ENCODE measurements at regions not wholly inside any gene's neighbourhood (a gene's known extent, or its start where the extent isn't known, plus 50 kb on each side); places are given as distances from the start of the nearest gene placed in this dataset.

- Mint-ChIP-seq H3K4me3 (ENCODE audit: unreplicated experiment) (no peak overlapping the region), H3K9me3 (ENCODE audit: unreplicated experiment) (peaks cover 8% of the 10 kb centered on the region), H3K27me3 (ENCODE audit: insufficient read depth, unreplicated experiment) (no peaks in the 10 kb centered on the region), H3K36me3 (ENCODE audit: insufficient read depth, unreplicated experiment) (no peaks in the 10 kb centered on the region), H3K4me1 (ENCODE audit: insufficient read depth, unreplicated experiment) (peaks cover 6% of the 10 kb centered on the region), H3K27ac (ENCODE audit: low read depth, unreplicated experiment) (no peak overlapping the region)
- DNase-seq (ENCODE audit: unreplicated experiment) = no peak
- TF ChIP-seq CTCF (IDR thresholded peaks at IDR 0.05; ENCODE audit: unreplicated experiment) = no peak
- intact Hi-C loops (cut with micrococcal nuclease) = no loop called here
- ChIA-PET CTCF (interaction anchor here (0.7 kb wide), 1 partner anchor 865 kb away, joined by 3 read pairs; no protein-coding TSS in a partner anchor), POLR2A (no interaction called here)
- no TSS peak for BruUV-seq (replicated peaks)
These were observed 55.4 kb upstream of the SMIM21 start for GRCh38 chr18:75482880-75483279.

- TF ChIP-seq CTCF (IDR thresholded peaks at IDR 0.05; ENCODE audit: unreplicated experiment) = no peak
- Mint-ChIP-seq H3K4me1 (ENCODE audit: insufficient read depth, unreplicated experiment) (peaks cover 10% of the 10 kb centered on the region), H3K9me3 (ENCODE audit: unreplicated experiment) (peaks cover 8% of the 10 kb centered on the region), H3K36me3 (ENCODE audit: insufficient read depth, unreplicated experiment) (no peaks in the 10 kb centered on the region), H3K27me3 (ENCODE audit: insufficient read depth, unreplicated experiment) (no peaks in the 10 kb centered on the region), H3K4me3 (ENCODE audit: unreplicated experiment) (no peak overlapping the region), H3K27ac (ENCODE audit: low read depth, unreplicated experiment) (no peak overlapping the region)
- ChIA-PET POLR2A (interaction anchor here (2.0 kb wide), 1 partner anchor 9 kb away, joined by 8 read pairs; no protein-coding TSS in a partner anchor), CTCF (interaction anchor here (0.6 to 2.0 kb wide), 7 partner anchors 9 to 778 kb away, joined by 3 to 9 read pairs (median 3); no protein-coding TSS in a partner anchor)
- DNase-seq (ENCODE audit: unreplicated experiment) = no peak
- no TSS peak for BruUV-seq (replicated peaks)
- intact Hi-C loops (cut with micrococcal nuclease) = no loop called here
These were observed 53.0 kb upstream of the SMIM21 start for GRCh38 chr18:75480487-75480886.

- Mint-ChIP-seq H3K4me1 (ENCODE audit: insufficient read depth, unreplicated experiment) (peaks cover 16% of the 10 kb centered on the region), H3K9me3 (ENCODE audit: unreplicated experiment) (peaks cover 8% of the 10 kb centered on the region), H3K27me3 (ENCODE audit: insufficient read depth, unreplicated experiment) (no peaks in the 10 kb centered on the region), H3K36me3 (ENCODE audit: insufficient read depth, unreplicated experiment) (no peaks in the 10 kb centered on the region), H3K4me3 (ENCODE audit: unreplicated experiment) (no peak overlapping the region), H3K27ac (ENCODE audit: low read depth, unreplicated experiment) (no peak overlapping the region)
- CTCF ChIA-PET = interaction anchor here (0.6 to 2.0 kb wide), 34 partner anchors 8 to 856 kb away, joined by 3 to 9 read pairs (median 3); no protein-coding TSS in a partner anchor
- no TSS peak for BruUV-seq (replicated peaks)
- intact Hi-C loops (cut with micrococcal nuclease) = loop anchor here (1.0 to 5.0 kb wide), 6 partner anchors 232 to 868 kb away; partner anchors contain the start of gene PTGR3
- DNase-seq (ENCODE audit: unreplicated experiment) = peak; percentile 69
- TF ChIP-seq CTCF (IDR thresholded peaks at IDR 0.05; ENCODE audit: unreplicated experiment) = peak; percentile 57
- POLR2A ChIA-PET = interaction anchor here (0.7 to 2.2 kb wide), 3 partner anchors 10 to 272 kb away, joined by 5 to 12 read pairs (median 8); partner anchors contain the start of gene TSHZ1
These were observed 51.7 kb upstream of the SMIM21 start for GRCh38 chr18:75478996-75479880.

- Mint-ChIP-seq H3K36me3 (ENCODE audit: insufficient read depth, unreplicated experiment) (no peaks in the 10 kb centered on the region), H3K4me1 (ENCODE audit: insufficient read depth, unreplicated experiment) (peaks cover 16% of the 10 kb centered on the region)
These were observed 50.4 kb upstream of the SMIM21 start for GRCh38 chr18:75477900-75478299.

More at GRCh38 chr18:75477900-75478299, 50.4 kb upstream of the SMIM21 start:
- POLR2A ChIA-PET = interaction anchor here (0.6 to 2.2 kb wide), 2 partner anchors 267 to 629 kb away, joined by 3 to 12 read pairs; partner anchors contain the start of gene TSHZ1
- Mint-ChIP-seq H3K4me3 (ENCODE audit: unreplicated experiment) (no peak overlapping the region), H3K27ac (ENCODE audit: low read depth, unreplicated experiment) (no peak overlapping the region), H3K9me3 (ENCODE audit: unreplicated experiment) (peaks cover 4% of the 10 kb centered on the region), H3K27me3 (ENCODE audit: insufficient read depth, unreplicated experiment) (no peaks in the 10 kb centered on the region)
- no peak for TF ChIP-seq CTCF (IDR thresholded peaks at IDR 0.05; ENCODE audit: unreplicated experiment)
- CTCF ChIA-PET = interaction anchor here (0.5 to 1.8 kb wide), 8 partner anchors 16 to 1549 kb away, joined by 3 read pairs; no protein-coding TSS in a partner anchor
- no TSS peak for BruUV-seq (replicated peaks)
- DNase-seq (ENCODE audit: unreplicated experiment) = peak; percentile 21
- intact Hi-C loops (cut with micrococcal nuclease) = loop anchor here (2.0 to 5.0 kb wide), 5 partner anchors 231 to 869 kb away; partner anchors contain the start of gene PTGR3

Data from MCF 10A (cell line).